ENCODE measurements at regions not wholly inside any gene's neighbourhood (a gene's known extent, or its start where the extent isn't known, plus 50 kb on each side); places are given as distances from the start of the nearest gene placed in this dataset.

DNA sequence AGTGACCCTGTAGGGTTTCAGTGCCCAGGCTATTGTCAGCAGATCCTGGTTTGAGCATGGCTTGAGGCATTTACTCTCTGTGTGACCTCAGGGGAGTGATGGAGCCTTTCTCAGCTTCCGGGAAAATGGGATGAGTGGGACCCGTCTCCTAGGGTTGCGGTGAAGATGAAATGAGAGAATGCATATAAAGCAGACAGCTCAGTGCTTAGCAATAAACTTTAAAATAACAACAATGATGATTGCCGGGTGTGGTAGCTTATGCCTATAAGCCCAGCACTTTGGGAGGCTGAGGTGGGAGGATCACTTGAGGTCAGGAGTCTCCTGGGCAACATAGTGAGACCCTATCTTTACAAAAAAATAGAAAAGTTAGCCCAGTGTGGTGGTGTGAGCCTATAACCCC lies 106.0 kb upstream of the MTHFD1L start:
- CTCF ChIA-PET: no interaction called here
- no peak for TF ChIP-seq CTCF (IDR thresholded peaks at IDR 0.05; ENCODE audit: low read depth, low read length)
- POLR2A ChIA-PET: no interaction called here
- Histone ChIP-seq H3K4me3 (ENCODE audit: low read depth, low read length) (no peak overlapping the region), H3K27ac (ENCODE audit: low read depth, low read length) (no peak overlapping the region), H3K27me3 (ENCODE audit: control insufficient read depth, insufficient read depth, low read length) (no peaks in the 10 kb centered on the region), H3K9me3 (ENCODE audit: control insufficient read depth, insufficient read depth, low read length) (no peaks in the 10 kb centered on the region)
- no peak for DNase-seq (ENCODE audit: low read depth, low spot score)

GRCh38 chr6:150761771-150762170 lies 103.7 kb upstream of the MTHFD1L start:
- Histone ChIP-seq H3K27me3 (ENCODE audit: control insufficient read depth, insufficient read depth, low read length) (no peaks in the 10 kb centered on the region), H3K9me3 (ENCODE audit: control insufficient read depth, insufficient read depth, low read length) (no peaks in the 10 kb centered on the region), H3K4me3 (ENCODE audit: low read depth, low read length) (no peak overlapping the region), H3K27ac (ENCODE audit: low read depth, low read length) (no peak overlapping the region)
- TF ChIP-seq CTCF (IDR thresholded peaks at IDR 0.05; ENCODE audit: low read depth, low read length): no peak
- DNase-seq (ENCODE audit: low read depth, low spot score): no peak
- ChIA-PET CTCF (no interaction called here), POLR2A (no interaction called here)

DNA sequence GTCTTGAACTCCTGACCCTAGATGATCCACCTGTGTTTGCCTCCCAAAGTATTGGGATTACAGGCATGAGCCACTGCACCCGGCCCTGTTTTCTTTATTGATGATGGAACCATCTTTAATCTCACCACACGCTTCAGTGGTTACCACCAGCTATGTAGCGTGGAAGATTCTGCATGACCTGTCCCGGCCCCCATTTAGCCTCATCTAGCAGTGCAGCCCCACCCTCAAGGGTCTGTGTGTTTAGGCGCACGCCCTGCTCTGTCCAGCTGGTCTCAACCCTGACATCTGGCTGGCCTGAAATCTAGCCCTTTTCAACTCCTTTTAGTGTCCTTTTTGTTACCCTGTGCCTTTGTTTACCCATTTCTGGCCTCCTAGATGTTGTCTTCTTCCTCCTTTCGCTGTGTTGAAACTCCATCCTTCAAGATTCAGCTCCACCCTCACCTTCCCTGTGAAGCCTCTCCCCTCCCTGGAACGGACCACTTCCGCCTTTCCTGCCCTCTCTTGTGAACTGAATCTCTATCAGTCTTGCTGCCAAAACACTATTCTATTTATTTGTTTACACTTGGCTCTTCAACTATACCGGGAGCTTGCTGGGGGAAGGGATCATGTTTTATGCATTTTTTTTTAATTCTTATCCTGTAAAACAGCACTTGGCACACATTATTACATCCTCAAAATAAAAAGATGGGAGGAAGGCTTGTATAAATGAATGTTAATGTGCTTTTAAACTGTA lies 101.0 kb upstream of the MTHFD1L start:
- CTCF ChIA-PET: no interaction called here
- no peaks in the 10 kb centered on the region for H3K9me3 ChIP-seq (ENCODE audit: control insufficient read depth, insufficient read depth, low read length)
- POLR2A ChIA-PET: no interaction called here
- no peak for TF ChIP-seq CTCF (IDR thresholded peaks at IDR 0.05; ENCODE audit: low read depth, low read length)
- H3K27ac ChIP-seq (ENCODE audit: low read depth, low read length): no peak overlapping the region
- H3K4me3 ChIP-seq (ENCODE audit: low read depth, low read length): no peak overlapping the region
- DNase-seq (ENCODE audit: low read depth, low spot score): no peak
- no peaks in the 10 kb centered on the region for H3K27me3 ChIP-seq (ENCODE audit: control insufficient read depth, insufficient read depth, low read length)

- H3K4me3 ChIP-seq (ENCODE audit: low read depth, low read length): no peak overlapping the region
- TF ChIP-seq CTCF (IDR thresholded peaks at IDR 0.05; ENCODE audit: low read depth, low read length): no peak
- no peak for DNase-seq (ENCODE audit: low read depth, low spot score)
- no peak overlapping the region for H3K27ac ChIP-seq (ENCODE audit: low read depth, low read length)
- H3K27me3 ChIP-seq (ENCODE audit: control insufficient read depth, insufficient read depth, low read length): no peaks in the 10 kb centered on the region
- ChIA-PET CTCF (no interaction called here), POLR2A (no interaction called here)
- H3K9me3 ChIP-seq (ENCODE audit: control insufficient read depth, insufficient read depth, low read length): no peaks in the 10 kb centered on the region
These were observed 100.3 kb upstream of the MTHFD1L start for GRCh38 chr6:150765067-150765764.

DNA sequence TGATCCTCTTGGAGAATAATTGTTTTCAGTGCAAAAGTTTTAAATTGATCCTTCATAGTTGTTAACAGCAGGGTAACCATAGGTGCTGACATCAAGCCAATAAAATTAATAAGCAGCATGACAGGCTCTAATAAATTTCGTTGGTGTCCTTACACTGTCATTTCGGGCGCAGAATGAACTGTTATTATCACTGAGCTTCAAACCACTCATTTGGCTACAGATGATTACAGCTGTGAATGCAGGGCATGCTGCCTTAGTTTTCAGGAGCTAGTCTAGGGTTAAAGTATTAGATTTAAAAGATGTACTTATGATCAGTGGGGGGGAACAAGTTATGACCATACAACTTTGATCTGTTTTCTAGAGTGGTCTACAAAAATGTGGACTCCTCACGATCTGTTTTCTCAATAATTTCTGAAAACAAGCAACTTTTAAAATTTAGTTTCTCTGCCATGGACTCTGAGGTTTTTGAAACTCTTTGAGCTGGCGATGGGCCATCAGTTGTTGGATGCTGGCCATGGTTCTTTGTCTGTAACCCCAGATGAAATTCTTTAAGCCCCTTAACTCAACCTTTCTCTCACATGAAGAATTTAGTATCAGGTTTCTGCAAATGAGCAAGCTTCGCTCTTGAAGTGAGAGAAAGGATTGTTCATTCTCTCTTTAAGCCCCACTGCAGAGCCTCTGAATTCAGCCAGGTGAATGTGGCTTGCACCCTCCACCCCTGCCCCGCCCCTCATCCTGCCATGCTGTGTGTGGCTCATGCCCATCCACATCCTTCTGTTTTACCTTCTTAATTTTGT lies 99.1 kb upstream of the MTHFD1L start:
- Histone ChIP-seq H3K27ac (ENCODE audit: low read depth, low read length) (no peak overlapping the region), H3K27me3 (ENCODE audit: control insufficient read depth, insufficient read depth, low read length) (no peaks in the 10 kb centered on the region), H3K9me3 (ENCODE audit: control insufficient read depth, insufficient read depth, low read length) (no peaks in the 10 kb centered on the region), H3K4me3 (ENCODE audit: low read depth, low read length) (no peak overlapping the region)
- no peak for DNase-seq (ENCODE audit: low read depth, low spot score)
- TF ChIP-seq CTCF (IDR thresholded peaks at IDR 0.05; ENCODE audit: low read depth, low read length): no peak
- CTCF ChIA-PET: no interaction called here
- POLR2A ChIA-PET: no interaction called here

All from AG04450 (cell line).